HG03342 (cell line): ENCODE measurements at regions not wholly inside any gene's neighbourhood (a gene's known extent, or its start where the extent isn't known, plus 50 kb on each side); places are given as distances from the start of the nearest gene placed in this dataset.
"Not testable (repeated sequence)": the region's sequence is repeated elsewhere in the genome, so short reads cannot be mapped to it uniquely, and the experiment has no call there.

Source experiments
- ATAC-seq: cut with Tn5 transposase; IDR thresholded peaks from one replicate; pipeline ENCODE4 v1.9.1; 2021; ENCODE audit warnings: mild to moderate bottlenecking, moderate library complexity; ENCODE audit not compliant: unreplicated experiment

- ATAC-seq, result not testable (repeated sequence)
Observed at GRCh38 chr4:183044924-183045640, 54.0 kb upstream of the WWC2 start.

GRCh38 chr4:183038436-183038835, 60.6 kb upstream of the WWC2 start:
- ATAC-seq, result no peak

- no peak for ATAC-seq
Observed at GRCh38 chr4:183035726-183036415, 63.2 kb upstream of the WWC2 start.

- ATAC-seq, result no peak
Observed at GRCh38 chr4:183035256-183035655, 63.8 kb upstream of the WWC2 start.

GRCh38 chr4:183030823-183031222, 68.2 kb upstream of the WWC2 start:
- ATAC-seq, result no peak

- ATAC-seq, result no peak
Observed at GRCh38 chr4:183030309-183030708, 68.7 kb upstream of the WWC2 start.

GRCh38 chr4:183029365-183029764, 69.7 kb upstream of the WWC2 start:
- no peak for ATAC-seq

- no peak for ATAC-seq
Observed at GRCh38 chr4:183026701-183027100, 72.4 kb upstream of the WWC2 start.

GRCh38 chr4:183022617-183023016, 76.4 kb upstream of the WWC2 start:
- no peak for ATAC-seq

- ATAC-seq, result no peak
Observed at GRCh38 chr4:183017962-183018361, 81.1 kb upstream of the WWC2 start.

GRCh38 chr4:183014361-183015084, 84.5 kb upstream of the WWC2 start:
- ATAC-seq, result no peak

GRCh38 chr4:183013730-183014002, 85.4 kb upstream of the WWC2 start:
- no peak for ATAC-seq

- ATAC-seq, result no peak
Observed at GRCh38 chr4:183012879-183013729, 86.0 kb upstream of the WWC2 start.

GRCh38 chr4:183011213-183011907, 87.7 kb upstream of the WWC2 start:
- ATAC-seq, result no peak

GRCh38 chr4:183008492-183008891, 90.6 kb upstream of the WWC2 start:
- ATAC-seq, result no peak

- ATAC-seq, result not testable (repeated sequence)
Observed at GRCh38 chr4:183004370-183004769, 87.2 kb upstream of the DCTD start.

- no peak for ATAC-seq
Observed at GRCh38 chr4:182994171-182994570, 77.0 kb upstream of the DCTD start.

- peak; percentile 74 for ATAC-seq
Observed at GRCh38 chr4:182978152-182978827, 61.1 kb upstream of the DCTD start.

- ATAC-seq, result peak; percentile 69
Observed at GRCh38 chr4:182975806-182976205, 58.6 kb upstream of the DCTD start.

- ATAC-seq, result no peak
Observed at GRCh38 chr4:182973941-182974340, 56.8 kb upstream of the DCTD start.
